Upper lobe of right lung (tissue), 1 donor: ENCODE measurements at regions not wholly inside any gene's neighbourhood (a gene's known extent, or its start where the extent isn't known, plus 50 kb on each side); places are given as distances from the start of the nearest gene placed in this dataset.
"Not testable (repeated sequence)": the region's sequence is repeated elsewhere in the genome, so short reads cannot be mapped to it uniquely, and the experiment has no call there.

ENCODE experiments used
- ATAC-seq: fragments of 200-7000 bp; cut with Tn5 transposase; one replicate; pipeline ENCODE4 v1.9.1; 2020; ENCODE audit warnings: mild to moderate bottlenecking, moderate library complexity
- DNase-seq: peaks from one replicate; pipeline ENCODE4 v3.0.0-alpha.2; 2020
- H3K27ac ChIP-seq: fragments of 200-600 bp; one replicate; pipeline ENCODE4 v1.8.0; 2022
- H3K27me3 ChIP-seq: fragments of 200-600 bp; one replicate; pipeline ENCODE4 v1.8.0; 2022; ENCODE audit warnings: mild to moderate bottlenecking
- H3K36me3 ChIP-seq: fragments of 200-600 bp; one replicate; pipeline ENCODE4 v1.8.0; 2022
- H3K4me1 ChIP-seq: fragments of 200-600 bp; one replicate; pipeline ENCODE4 v1.8.0; 2022
- H3K4me3 ChIP-seq: fragments of 200-600 bp; one replicate; pipeline ENCODE4 v1.8.0; 2022; ENCODE audit warnings: mild to moderate bottlenecking
- H3K9me3 ChIP-seq: fragments of 200-600 bp; one replicate; pipeline ENCODE4 v1.8.0; 2022
- CTCF ChIP-seq: fragments of 200-600 bp; IDR thresholded peaks from one replicate; pipeline ENCODE4 v1.8.0; 2022; ENCODE audit warnings: antibody characterized with exemption
- intact Hi-C: fragments of 100-400 bp; cut with DNase I; formaldehyde crosslinking; loops from one replicate; pipeline ENCODE4 v1.11.0; 2022
- donor health status: DM: no; HTN: yes; CAD: no; lungs with severe emphysema.

- no peaks in the 10 kb centered on the region for H3K4me1 ChIP-seq
- ATAC-seq (no peak), DNase-seq (no peak)
- no peak for TF ChIP-seq CTCF
- H3K9me3 ChIP-seq, result no peaks in the 10 kb centered on the region
- H3K27me3 ChIP-seq, result no peaks in the 10 kb centered on the region
- no peak overlapping the region for H3K4me3 ChIP-seq
- no peak overlapping the region for H3K27ac ChIP-seq
- H3K36me3 ChIP-seq, result no peaks in the 10 kb centered on the region
- intact Hi-C loops, result no loop called here
These were observed 76.3 kb downstream of the DRAM2 start for GRCh38 chr1:111063595-111063994.

GRCh38 chr1:111062624-111063023 lies 77.3 kb downstream of the DRAM2 start:
- Histone ChIP-seq H3K36me3 (no peaks in the 10 kb centered on the region), H3K4me1 (no peaks in the 10 kb centered on the region), H3K27me3 (no peaks in the 10 kb centered on the region), H3K27ac (no peak overlapping the region), H3K9me3 (no peaks in the 10 kb centered on the region), H3K4me3 (no peak overlapping the region)
- DNase-seq (no peak), ATAC-seq (no peak)
- intact Hi-C loops, result no loop called here
- TF ChIP-seq CTCF, result no peak

- Histone ChIP-seq H3K4me3 (no peak overlapping the region), H3K9me3 (no peaks in the 10 kb centered on the region), H3K27ac (no peak overlapping the region), H3K36me3 (no peaks in the 10 kb centered on the region), H3K4me1 (no peaks in the 10 kb centered on the region), H3K27me3 (no peaks in the 10 kb centered on the region)
- intact Hi-C loops, result no loop called here
- no peak for ATAC-seq
- no peak for TF ChIP-seq CTCF
- no peak for DNase-seq
These were observed 77.8 kb downstream of the DRAM2 start for GRCh38 chr1:111062081-111062480.

GRCh38 chr1:111054656-111055055 lies 85.2 kb downstream of the DRAM2 start:
- no peaks in the 10 kb centered on the region for H3K27me3 ChIP-seq
- no peaks in the 10 kb centered on the region for H3K4me1 ChIP-seq
- ATAC-seq (no peak), DNase-seq (no peak)
- H3K36me3 ChIP-seq, result no peaks in the 10 kb centered on the region
- no peak overlapping the region for H3K4me3 ChIP-seq
- H3K27ac ChIP-seq, result no peak overlapping the region
- no peaks in the 10 kb centered on the region for H3K9me3 ChIP-seq
- intact Hi-C loops, result no loop called here
- TF ChIP-seq CTCF, result no peak

GRCh38 chr1:111052246-111052645 lies 87.6 kb downstream of the DRAM2 start:
- no peaks in the 10 kb centered on the region for H3K36me3 ChIP-seq
- intact Hi-C loops, result no loop called here
- no peak for ATAC-seq

GRCh38 chr1:111048253-111048652 lies 84.5 kb upstream of the LRIF1 start:
- H3K27me3 ChIP-seq, H3K27ac ChIP-seq, H3K4me1 ChIP-seq, ATAC-seq, DNase-seq, H3K36me3 ChIP-seq, H3K9me3 ChIP-seq, H3K4me3 ChIP-seq, intact Hi-C loops: not testable (repeated sequence)

More at GRCh38 chr1:111052246-111052645, 87.6 kb downstream of the DRAM2 start:
- Histone ChIP-seq H3K27me3 (no peaks in the 10 kb centered on the region), H3K4me1 (no peaks in the 10 kb centered on the region), H3K4me3 (no peak overlapping the region), H3K9me3 (peaks cover 5% of the 10 kb centered on the region), H3K27ac (no peak overlapping the region)
- no peak for DNase-seq
- no peak for TF ChIP-seq CTCF
